ENCODE measurements at regions not wholly inside any gene's neighbourhood (a gene's known extent, or its start where the extent isn't known, plus 50 kb on each side); places are given as distances from the start of the nearest gene placed in this dataset.

DNA sequence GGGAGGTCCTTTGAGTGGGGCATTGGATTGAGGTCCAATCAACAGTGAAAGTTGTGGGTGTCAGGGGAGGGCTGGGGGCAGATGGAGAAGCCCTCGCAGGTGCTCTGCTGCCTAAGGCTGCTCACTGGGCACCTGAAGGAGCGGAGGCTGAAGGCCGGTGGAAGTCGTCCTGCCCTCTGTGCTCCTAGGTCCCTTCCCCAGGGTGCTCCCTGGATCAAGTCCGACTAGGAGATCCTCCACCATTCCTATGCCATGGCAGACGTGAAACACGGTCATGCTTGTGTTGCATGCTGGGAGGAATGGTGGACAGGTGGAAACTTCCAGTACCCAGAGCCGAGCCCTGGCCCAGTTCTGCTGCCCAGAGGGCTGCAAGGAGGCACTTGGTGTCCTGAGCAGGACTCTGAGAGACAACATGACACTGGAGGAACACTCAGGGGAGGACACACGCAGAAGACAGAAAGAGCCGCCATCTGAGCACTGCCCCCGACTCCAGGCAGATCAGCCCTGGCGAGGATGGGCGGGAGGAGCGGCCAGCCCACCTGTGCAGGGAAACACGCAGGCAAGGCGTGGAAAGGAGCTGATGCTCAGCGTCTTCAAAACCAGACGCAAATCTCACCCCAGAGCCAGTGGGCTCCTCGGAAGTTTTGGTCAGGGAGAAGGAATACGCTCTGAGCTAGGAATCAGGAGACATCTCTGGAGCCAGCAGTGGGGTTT is 786.8 kb downstream of the BRD1 start:
- no peak for DNase-seq (ENCODE audit: low spot score)

DNA sequence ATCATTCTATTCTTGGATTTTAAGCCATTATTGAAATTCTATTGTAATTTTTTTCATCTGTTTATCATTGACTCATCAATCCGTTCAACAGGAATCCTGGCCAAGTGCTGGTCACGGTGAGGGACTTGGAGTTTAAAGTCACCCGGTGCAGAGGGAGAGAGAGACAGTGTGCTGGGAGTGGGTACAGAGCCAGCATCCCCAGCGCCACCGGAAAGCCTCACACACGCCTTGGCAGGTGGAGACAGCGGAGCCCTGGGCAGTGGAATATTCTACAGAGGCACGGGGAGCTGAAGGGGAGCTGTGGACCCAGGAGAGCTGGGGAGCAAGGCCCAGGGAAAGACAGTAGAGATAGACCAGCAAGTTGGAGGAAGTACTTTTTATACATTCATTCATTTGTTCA is 787.6 kb downstream of the BRD1 start:
- DNase-seq (ENCODE audit: low spot score) = no peak

DNA sequence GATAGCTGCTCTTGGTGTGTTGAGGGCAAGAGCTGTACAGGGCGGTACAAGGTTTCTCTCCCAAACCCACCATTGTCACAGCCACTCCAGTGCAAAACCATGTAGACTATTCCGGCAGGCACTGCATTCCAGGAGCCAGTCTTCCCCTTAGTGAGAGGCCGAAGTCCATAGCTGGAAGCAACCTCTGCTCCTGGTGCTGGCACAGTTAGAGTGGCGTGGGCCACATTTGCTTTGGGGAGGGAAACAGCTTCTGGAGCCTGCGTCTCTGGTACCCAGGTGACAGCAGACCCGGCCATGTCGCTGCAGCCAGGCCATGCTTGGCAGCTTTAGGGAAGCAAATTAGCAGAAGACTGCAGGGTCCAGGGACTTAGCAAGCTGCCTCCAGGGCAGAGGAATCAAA is 788.0 kb downstream of the BRD1 start:
- no peak for DNase-seq (ENCODE audit: low spot score)

DNA sequence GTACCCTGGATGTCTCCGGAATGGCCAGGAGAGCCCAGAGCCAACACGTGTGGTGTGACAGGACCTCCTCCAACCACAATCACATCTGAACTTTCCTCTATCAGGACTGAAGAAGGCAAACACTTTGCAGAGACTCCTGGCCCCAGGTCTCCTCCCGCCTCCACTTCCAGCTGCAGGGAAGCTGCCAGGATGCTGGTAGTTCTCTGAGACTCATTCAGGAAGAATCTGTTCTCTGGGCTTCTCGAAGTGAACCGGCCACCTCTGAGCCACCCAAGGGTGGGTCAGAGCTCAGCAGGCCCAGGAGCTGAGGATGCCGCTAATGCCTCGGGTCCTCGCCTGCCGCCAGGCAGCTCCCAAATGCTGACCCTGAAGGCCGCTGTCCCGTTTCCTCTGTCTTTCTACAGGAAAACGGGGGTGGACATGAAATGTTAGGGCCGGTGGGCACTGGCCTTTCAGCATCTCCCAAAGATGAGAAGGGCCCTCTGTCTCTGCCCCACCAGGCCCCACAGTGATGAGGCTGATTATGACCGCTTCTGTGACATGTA is 789.9 kb downstream of the BRD1 start:
- DNase-seq (ENCODE audit: low spot score) = no peak

DNA sequence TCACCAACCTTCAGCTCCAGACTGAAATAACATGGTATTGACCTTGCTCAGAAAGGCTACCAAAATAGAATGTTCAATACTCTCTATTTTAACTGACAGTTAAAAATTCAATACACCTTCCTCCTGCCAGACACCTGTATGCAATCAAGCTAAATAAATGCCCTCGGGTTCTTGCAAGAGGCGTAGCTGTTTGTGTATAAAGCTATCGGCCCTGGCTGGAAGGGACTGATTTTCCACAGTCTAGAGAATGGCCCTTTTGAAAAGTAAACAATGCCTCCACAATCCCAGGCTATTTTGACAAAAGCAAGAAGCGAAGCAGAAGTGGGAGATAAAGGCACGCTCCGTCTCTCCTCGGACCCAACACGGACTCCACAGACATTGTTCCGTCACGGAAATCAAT is 791.2 kb downstream of the BRD1 start:
- no peak for DNase-seq (ENCODE audit: low spot score)

DNA sequence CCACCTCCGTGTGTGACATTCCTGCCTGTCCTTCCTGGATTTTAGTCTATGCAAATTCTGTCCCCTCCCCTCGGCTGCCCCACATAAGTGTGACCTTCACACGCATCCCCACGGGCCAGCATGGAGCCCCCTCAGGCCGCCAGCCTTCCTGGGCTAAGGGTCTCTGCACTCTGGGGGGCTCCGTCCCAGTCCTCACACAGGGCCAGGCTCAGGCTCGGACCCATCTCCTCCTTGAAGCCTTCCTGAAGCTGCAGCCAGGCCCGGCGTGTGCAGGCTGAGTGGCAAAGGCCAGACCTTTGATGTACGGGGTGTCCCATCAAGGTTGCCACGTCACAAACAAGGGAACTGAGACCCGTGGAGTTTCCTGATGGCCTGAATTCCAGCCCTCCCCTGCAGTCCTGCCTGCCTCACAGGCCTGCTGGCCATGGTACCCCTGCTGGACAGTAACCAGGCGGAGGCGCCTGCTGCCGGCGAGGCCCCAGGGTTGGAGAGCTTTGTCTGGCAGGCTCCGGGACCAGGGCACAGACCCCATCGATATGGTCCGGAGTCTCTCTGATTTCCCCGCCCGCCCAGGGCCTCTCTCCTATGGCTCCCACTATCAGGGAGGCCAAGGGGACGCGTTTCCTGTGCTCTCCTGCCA is 791.7 kb downstream of the BRD1 start:
- DNase-seq (ENCODE audit: low spot score) = no peak

DNA sequence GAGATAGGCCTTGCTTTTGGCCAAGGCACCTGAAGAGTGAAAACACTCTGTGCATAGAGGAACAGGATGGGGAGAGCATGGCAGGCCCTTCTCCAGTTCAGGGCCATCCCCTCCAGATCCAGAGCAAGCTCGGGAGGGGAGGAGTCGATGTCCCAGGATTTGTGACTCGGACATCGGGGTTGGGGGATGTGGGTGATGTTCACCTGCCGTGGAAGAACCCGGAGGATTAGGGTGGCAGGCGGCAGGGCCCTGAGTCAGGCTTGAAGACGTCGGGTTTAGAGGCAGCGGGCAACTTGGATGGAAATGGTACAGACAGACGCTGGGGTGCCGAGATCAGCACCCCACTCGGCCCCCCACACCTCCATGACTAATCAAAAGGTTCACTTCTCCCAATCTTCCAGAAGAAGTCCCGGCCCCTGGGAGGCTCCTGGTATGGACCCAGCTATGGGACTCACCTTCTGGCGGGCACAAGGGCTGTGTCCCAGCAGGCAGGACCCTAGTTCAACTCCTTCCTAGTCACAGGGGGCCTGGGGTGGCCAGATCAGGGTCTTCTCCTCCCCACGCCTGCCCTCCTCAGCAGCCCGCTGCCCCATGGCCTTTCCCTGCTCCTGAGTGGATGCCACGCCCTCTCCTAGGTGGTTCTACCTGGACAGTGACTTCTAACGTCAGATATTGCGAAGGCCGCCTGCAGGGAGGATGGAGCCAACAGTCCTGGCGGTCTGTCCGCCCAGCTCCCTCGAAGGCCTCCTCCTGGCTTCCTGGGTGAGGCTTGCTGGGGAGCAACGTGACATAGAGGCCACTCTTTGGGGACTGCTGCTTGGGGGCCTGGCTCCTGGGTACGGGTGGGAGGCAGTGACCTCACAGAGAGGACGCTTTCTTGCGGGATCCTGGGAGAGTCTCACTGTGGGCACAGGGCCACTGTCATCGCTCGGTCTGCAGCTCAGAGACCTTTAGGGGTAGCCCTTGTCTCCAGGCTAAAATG is 792.5 kb downstream of the BRD1 start:
- DNase-seq (ENCODE audit: low spot score) = no peak

DNA sequence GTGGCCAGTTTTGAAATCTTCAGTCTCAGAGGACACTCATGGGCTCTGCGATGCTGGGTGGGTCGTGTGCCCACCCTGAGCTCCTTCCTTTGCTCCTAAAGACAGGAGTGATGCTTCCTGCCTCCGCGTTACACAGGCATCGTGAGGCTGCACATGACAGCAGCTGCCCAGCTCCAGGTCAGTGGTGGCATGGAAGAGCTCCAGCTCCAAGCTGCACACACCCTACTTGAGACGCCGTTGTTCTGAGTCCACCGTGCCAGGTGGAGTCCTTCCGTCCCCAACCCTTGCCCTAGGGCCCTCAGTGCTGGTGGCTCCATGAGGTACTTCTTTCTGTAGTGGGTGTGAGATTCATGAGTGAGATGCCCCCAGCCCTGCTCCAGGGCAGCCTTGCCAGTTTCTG is 794.1 kb downstream of the BRD1 start:
- no peak for DNase-seq (ENCODE audit: low spot score)

DNA sequence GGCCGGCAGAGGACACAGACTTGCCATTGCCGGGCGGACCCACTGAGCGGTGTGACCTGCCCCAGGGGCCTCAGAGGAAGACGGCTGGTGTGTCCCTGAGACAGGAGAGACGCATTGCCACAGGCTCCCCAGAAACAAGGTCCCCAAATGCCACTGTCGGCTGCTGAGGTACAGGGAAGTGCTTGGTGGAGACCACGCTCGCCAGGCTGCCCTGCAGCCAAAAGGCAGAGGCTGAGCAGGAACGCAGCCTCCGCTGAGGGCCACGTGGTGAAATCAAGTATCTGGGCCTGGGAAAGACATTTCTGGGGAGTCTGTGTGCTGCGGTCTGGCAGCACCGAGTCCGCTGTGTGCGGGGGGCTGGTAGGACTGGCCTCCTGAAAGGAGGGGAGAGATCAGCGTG is 794.9 kb downstream of the BRD1 start:
- DNase-seq (ENCODE audit: low spot score) = no peak

DNA sequence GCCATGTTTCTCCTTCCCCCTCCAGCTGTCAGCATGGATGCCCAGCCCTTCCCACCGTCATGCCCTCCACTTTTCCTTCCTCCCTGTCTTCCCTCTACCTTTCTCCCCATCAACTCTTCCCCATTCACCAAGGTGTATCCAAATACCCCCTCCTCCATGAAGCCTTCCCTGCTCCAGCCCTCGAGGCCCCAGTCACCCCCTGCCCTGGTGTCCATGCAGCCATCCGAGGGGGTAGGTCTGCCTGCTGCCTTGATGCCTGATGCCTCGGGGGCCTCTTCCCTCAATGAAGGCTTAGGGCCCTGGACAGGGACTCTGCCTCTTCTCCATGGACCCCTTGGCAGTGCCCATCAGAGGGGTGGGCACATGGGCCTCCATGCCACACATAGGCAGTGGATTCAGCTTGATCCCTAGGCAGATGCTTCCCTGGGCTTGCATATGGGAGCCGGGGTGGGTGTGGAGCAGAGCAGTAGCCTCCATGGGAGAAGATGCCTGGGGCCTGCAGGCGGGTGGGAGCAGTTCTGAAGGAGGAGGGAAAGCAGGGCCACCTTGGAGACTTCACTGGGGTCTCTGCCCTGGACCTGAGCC is 795.8 kb downstream of the BRD1 start:
- no peak for DNase-seq (ENCODE audit: low spot score)

DNA sequence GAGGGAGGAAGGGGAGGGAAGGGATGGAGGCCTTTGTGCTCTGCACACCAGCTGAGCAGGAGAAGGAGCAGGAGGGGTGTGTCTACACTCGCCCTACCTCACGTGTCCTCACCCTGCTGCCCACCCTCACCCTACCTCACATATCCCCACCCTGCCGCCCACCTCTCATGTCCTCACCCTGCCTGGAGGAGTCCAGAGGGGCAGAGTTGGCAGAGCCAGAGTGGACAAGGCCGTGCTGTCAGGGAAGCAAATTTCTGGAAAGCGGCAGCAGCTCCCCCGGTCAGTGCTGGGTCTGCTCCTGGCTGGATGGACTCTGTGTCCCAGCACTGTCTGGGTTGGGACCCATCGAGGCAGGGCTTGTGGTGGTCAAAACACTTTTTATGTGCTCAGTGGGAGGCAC is 799.6 kb downstream of the BRD1 start:
- no peak for DNase-seq (ENCODE audit: low spot score)

DNA sequence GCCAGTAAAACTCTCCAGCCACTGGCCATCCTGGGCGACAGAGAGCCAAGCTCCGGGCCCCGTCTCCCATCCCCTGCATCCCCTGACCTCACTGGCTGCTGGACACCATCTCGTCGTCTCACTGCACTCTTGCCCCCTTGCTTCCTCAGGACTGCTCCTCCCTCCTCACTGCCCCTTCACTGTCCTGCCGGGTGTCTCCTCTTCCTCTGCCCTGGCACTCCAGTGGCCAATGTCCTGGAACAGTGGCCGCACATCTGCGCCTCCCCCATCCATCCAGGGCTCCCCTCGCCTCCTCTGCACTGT is 800.4 kb downstream of the BRD1 start:
- no peak for DNase-seq (ENCODE audit: low spot score)

DNA sequence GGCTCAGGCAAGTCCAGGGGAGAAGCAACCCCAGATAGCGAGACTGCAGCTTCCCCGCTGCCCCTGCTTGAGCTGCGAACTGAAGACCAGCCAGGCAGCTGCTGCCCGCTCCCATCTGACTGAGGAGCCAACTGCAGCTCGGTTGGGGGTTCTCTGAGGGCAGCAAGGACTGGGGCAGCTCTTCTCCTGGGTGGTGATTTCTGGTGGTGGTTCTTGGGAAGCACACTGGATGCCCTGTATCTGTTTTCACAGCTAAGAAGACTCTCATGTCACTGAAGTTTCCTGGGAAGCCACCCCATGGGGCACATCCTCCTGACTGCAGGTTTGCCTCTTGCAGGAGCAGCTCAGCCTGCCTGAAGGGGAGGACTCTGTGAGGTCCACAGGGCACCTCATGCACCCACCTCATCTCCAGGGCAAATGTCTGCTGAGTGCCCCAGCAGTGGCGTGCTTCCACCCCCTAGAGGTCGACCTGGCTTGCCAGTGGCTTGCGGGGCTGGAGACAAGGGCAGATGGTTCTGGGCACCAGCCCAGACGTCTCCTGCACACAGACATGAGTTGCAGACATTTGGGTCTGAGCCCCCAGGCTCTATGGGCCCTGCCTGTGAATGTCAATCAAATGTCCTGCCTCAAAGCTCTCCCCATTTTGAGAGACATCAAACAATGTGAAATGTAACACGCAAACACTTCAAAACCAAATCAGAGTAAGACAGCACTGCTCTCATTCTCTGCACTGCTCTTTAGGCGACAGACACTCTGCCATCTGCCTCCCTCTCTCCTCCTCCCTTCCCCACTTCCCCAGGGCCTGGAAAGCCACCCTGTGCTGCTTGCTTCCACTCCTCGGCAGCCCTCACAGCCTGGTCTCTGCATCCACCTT is 800.9 kb downstream of the BRD1 start:
- peak; percentile 1 for DNase-seq (ENCODE audit: low spot score)

DNA sequence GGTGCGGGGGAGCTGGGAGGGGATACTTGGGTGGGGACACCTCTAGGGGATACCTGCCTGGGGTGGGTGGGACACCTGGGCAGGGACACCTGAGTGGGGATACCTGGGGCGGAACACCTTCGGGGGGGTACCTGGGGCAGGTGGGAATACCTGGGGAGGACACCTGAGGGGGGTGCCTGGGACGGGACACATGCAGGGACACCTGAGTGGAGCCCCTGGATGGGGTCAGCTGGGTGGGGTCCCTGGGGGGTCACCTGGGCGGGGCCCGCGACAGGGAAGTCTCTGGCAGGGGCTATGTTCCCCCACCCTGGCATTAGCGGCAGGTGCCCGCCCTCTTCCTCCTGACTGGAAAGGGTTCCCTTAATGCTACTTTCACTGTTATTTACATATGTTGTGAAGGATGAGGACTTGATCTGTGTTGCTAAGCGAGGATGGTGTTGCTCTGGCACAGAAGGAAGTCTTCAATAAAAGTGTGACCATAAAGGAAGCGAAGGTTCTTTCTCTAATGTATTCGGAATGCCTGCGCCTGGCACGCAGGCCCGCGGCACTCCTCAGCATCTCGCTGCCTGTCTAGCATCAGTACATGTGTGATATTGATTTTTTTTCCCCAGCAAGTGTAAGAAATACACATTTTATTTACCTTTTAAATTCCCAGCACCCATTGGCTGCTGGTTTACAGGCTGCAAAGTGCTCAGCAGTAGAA is 801.7 kb downstream of the BRD1 start:
- DNase-seq (ENCODE audit: low spot score) = no peak

DNA sequence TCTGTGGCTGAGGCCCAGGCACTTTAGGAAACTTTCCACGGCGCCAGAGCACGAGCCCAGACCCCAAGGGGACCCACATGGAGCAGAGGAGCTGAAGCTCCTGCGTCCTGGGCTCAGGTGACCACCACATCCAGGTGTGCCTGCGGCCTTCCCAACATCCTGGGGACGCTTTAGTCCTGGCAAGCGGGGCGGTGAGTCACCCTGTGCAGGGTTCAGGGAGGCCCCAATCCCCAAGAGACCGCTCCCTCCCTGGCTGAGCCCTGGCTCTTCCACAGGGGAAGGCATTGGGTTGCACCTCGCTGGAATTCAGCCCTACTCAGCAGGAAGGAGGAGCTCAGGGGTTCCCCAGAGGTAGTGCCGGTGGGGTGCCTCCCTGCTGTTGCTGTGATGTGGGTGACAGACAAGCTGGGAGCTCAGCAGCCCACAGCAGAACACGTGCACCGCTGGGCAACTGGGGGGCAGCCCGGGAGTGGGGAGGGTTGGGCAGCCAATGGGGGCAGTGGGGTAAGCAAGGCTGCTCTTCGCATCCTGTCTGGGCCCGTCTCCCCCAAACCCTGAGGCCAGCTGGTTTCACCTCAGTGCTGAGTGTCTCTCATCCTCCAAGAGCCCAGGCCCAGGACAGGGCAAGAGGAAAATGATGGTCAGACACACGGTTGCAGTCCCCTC is 802.8 kb downstream of the BRD1 start:
- DNase-seq (ENCODE audit: low spot score) = no peak

DNA sequence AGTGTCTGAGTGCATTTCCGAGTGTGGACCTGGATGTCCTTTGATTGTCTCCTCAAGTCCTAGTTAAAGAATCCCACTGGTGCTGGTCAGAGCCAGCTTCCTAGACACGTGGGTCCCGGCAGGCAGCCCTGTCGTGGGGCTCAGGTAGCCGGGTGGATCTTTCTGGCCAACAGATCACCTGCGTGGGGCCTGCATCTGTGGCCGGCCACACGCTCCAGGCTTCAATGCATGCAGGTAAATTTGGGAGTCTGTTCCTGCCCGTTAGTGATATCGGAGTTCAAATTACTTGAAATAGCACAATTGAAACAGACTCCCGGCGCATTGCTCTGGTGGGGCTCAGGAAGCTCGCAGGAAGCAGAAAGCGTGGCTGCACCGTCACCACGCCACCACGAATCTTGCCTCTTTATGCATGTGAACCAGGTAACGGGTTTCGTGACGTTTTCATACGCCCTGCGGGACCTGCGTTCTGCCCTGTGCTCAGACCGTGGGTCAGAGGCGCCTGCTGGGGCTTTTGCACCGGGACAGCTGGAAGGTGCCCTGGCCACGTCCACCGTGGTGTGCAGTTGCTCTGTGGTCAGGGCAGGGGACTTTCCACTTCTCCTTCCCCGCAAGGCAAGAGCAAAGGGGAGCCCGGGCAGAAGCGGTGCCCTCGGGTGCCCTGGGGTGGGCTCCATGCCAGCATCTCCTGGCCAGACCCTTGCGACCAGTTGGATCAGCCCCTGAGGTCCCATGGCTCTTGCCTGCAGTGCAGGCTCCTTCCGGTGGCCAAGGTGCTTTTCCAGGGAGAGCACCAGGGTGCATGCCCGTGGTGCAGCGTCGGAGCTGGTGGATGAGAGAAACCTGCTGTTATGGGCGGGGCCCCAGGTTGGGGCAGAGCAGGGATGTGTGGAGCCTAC is 803.5 kb downstream of the BRD1 start:
- no peak for DNase-seq (ENCODE audit: low spot score)

DNA sequence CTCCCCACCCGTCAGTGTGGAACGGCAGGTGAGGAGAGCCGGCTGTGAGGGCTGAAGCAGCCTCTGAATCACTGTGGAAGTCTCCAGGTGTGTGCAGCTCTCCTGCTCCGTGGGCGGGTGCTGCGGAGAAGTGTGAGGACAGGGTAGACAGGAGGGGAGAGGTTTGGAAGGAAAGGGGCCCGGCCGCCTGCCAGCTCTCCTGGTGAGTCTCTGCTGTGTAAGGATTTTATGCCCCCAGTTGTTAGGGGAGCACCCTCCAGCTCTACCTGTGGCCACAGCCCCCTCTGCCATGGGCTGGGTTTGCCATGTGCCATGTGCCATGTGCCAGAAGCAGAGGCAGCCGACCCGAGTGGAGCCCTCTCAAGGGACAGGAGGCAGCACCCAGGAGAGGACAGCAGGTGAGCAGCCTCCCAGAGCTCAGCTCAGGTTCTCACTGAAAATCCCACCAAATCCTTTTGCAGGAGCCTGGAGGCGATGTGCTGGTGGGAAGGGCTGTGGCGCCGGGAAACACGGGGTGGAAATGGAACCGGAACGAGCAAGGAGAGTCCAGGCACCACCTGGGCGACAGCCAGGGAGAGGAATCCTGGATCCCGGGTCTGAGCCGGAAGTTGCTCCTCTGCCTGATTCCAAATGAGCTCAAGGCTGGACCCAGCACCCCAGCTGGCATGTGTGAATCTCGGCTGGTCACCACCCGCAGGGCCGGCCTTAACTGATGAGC is 804.4 kb downstream of the BRD1 start:
- no peak for DNase-seq (ENCODE audit: low spot score)

DNA sequence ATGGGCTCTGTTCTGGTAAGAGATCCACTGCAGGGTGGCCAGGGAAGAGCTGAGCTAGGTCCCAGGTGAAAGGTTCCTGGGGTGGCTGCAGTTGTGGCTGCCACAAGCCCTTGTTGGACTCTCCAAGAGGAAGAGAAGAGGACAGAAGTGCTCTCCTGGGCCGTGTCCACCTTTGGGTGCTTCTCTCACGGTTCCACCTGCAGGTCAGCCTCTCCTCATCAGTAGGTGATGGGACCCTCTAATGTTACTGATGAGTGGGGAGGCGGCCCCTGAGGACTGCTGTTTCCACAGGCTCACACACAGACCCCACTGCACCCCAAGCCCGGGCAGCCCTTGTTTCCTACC is 804.9 kb downstream of the BRD1 start:
- no peak for DNase-seq (ENCODE audit: low spot score)

Measured in HT-29 (cell line).